Activated naive CD4-positive, alpha-beta T cell treated with Interleukin-2 at 50 U/mL for 16 hours (primary cell): ENCODE measurements at regions not wholly inside any gene's neighbourhood (a gene's known extent, or its start where the extent isn't known, plus 50 kb on each side); places are given as distances from the start of the nearest gene placed in this dataset.
"Not testable (repeated sequence)": the region's sequence is repeated elsewhere in the genome, so short reads cannot be mapped to it uniquely, and the experiment has no call there.

Experiments used
- DNase-seq: peaks from one replicate; pipeline ENCODE4 v3.0.0-alpha.2; 2020

- DNase-seq, result no peak
Observed at GRCh38 chr10:84634636-84635035, 306.2 kb downstream of the CCSER2 start.

GRCh38 chr10:84650628-84651027, 322.2 kb downstream of the CCSER2 start:
- not testable (repeated sequence) for DNase-seq

GRCh38 chr10:84654671-84655070, 326.3 kb downstream of the CCSER2 start:
- DNase-seq, result no peak

- no peak for DNase-seq
Observed at GRCh38 chr10:84659027-84659426, 330.6 kb downstream of the CCSER2 start.

GRCh38 chr10:84659497-84660439, 331.4 kb downstream of the CCSER2 start:
- no peak for DNase-seq

GRCh38 chr10:84660450-84661159, 332.2 kb downstream of the CCSER2 start:
- DNase-seq, result no peak

GRCh38 chr10:84665211-84665610, 336.8 kb downstream of the CCSER2 start:
- DNase-seq, result no peak

GRCh38 chr10:84665883-84666463, 337.6 kb downstream of the CCSER2 start:
- no peak for DNase-seq

- DNase-seq, result no peak
Observed at GRCh38 chr10:84668186-84668763, 339.9 kb downstream of the CCSER2 start.

- no peak for DNase-seq
Observed at GRCh38 chr10:84675060-84675459, 346.7 kb downstream of the CCSER2 start.

GRCh38 chr10:84676536-84676935, 348.1 kb downstream of the CCSER2 start:
- no peak for DNase-seq

- no peak for DNase-seq
Observed at GRCh38 chr10:84681781-84682180, 353.4 kb downstream of the CCSER2 start.

- no peak for DNase-seq
Observed at GRCh38 chr10:84683550-84683949, 355.2 kb downstream of the CCSER2 start.

GRCh38 chr10:84683980-84684740, 355.8 kb downstream of the CCSER2 start:
- DNase-seq, result no peak

GRCh38 chr10:84685047-84685660, 356.8 kb downstream of the CCSER2 start:
- DNase-seq, result no peak

- DNase-seq, result no peak
Observed at GRCh38 chr10:84693006-84693405, 364.6 kb downstream of the CCSER2 start.

GRCh38 chr10:84695902-84696301, 367.5 kb downstream of the CCSER2 start:
- DNase-seq, result no peak

- DNase-seq, result no peak
Observed at GRCh38 chr10:84696610-84697009, 368.2 kb downstream of the CCSER2 start.

- no peak for DNase-seq
Observed at GRCh38 chr10:84698989-84699388, 370.6 kb downstream of the CCSER2 start.

GRCh38 chr10:84700668-84701369, 372.4 kb downstream of the CCSER2 start:
- DNase-seq, result no peak

- DNase-seq, result no peak
Observed at GRCh38 chr10:84701370-84701720, 373.0 kb downstream of the CCSER2 start.

- DNase-seq, result no peak
Observed at GRCh38 chr10:84704101-84704500, 375.7 kb downstream of the CCSER2 start.
